ENCODE measurements at regions not wholly inside any gene's neighbourhood (a gene's known extent, or its start where the extent isn't known, plus 50 kb on each side); places are given as distances from the start of the nearest gene placed in this dataset.
"Not testable (repeated sequence)": the region's sequence is repeated elsewhere in the genome, so short reads cannot be mapped to it uniquely, and the experiment has no call there.

DNA sequence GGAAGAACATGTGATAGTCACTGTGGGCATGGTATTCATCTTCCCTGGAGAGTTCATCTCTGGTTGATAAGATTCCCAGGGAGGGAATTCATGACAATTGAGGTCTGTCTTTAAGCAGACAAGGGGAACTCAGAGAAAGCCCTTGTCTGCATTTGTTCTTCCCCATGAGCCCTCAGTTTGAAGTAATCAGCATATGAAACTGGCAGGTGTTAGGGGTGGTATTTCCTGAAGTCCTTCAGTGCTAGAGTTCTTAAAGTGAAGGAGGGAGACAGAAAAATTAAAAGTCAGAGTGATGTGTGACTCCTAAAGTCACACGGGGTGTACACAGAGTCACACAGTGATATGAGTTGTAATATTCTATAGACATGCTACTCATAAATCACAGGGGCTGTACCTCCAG is 60.6 kb upstream of the SYK start:
- no peak for DNase-seq (ENCODE audit: low read depth, low spot score)

GRCh38 chr9:90737742-90738141 is 63.9 kb upstream of the SYK start:
- DNase-seq (ENCODE audit: low read depth, low spot score) = no peak

DNA sequence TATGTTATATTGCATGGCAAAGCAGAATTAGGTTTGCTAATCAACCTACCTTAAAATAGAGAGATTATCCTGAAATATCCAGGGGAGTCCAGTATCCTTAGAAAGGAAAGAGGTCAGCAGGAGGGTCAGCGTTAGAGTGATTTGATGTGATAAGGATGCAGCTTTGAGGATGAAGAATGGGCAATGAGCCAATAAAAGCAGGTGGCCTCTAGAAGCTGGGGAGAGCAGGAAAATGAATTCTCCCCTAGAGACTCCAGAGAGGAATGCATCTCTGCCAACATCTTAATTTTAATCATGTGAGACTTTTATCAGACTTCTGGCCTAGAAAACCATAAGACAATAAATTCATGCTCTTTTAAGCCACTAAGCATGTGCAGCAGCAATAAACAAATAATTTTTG is 65.7 kb upstream of the SYK start:
- no peak for DNase-seq (ENCODE audit: low read depth, low spot score)

DNA sequence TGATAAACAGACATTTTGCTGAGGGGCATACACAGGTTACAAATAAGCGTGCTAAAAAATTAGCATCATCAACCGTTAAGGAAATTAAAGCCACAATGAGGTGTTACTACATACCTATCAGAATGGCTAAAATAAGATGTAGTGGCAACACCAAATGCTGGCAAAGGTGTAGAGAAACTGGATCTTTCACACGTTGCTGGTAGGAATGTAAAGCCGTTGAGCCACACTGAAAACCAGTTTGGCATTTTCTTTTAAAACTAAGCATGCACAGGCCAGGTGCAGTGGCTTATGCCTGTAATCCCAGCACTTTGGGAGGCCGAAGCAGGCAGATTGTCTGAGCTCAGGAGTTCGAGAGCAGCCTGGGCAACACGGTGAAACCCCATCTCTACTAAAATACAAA is 67.0 kb upstream of the SYK start:
- no peak for DNase-seq (ENCODE audit: low read depth, low spot score)

DNA sequence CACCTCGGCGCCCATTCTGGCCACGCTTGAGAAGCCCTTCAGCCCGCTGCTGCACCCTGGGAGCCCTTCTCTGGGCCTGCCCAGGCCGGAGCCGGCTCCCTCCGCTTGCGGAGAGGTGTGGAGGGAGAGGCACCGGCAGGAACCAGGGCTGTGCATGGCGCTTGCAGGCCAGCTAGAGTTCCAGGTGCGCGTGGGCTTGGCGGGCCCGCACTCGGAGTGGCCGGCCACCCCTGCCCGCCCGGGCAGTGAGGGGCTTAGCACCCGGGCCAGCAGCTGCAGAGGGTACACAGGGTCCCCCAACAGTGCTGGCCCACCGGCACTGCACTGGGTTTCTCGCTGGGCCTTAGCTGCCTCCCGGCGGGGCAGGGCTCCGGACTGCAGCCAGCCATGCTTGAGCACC is 72.3 kb upstream of the SYK start:
- DNase-seq (ENCODE audit: low read depth, low spot score) = no peak

DNA sequence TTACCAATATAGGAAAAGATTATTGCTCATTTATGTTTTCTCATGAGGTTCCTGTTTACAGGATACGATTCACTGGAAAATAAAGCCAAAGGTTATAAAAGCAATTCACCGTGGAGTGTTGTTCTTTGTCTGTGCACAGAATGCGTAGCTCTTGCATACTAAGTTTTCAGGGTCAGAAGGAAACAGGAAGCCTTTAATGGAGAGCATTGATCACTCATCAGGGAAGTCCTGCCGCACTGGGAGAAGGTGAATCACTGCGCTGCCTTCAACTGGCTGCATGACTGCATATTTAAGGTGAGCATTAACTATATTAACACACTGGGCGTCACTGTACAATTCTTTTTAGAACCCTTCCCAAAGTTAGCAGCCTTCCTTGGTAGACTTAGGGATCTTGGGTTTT is 74.1 kb upstream of the SYK start:
- DNase-seq (ENCODE audit: low read depth, low spot score) = no peak

DNA sequence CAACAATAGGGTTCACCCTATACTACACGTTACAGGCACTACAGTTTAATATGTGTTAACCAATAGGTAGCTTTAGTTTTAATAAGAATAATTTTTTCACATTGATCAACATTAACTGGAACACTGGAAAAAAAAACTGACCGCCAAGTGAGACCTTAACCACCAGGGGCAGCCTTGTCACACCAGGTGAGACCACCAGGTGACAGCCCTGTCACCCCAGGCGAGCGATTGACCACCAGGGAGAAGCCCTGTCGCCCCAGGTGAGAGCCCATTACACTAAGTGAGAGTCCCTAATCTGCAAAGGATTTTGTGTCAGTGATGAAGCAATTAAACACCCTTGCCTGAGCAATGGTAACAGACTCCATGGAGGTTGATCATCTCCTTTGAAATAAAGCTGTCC is 75.4 kb upstream of the SYK start:
- peak; percentile 40 for DNase-seq (ENCODE audit: low read depth, low spot score)

DNA sequence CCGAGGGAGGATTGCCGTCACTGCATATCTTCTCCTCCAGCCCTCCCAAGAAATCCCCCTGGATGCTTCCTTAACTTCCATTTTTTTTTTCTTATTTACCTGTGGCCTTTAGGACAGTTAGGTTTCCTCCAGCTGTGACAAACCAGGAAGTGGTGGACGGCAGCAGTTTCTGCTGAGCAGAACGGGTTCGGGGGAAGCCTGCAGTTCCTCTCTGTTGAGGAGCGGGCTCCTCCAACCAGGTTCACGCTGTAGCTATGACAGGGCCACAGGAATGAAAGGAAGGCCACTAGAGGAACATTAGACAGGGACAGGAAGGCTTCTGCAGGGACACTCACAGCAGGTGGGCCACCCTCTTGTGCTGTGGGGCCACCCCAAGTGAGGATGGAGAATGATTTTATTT is 76.7 kb upstream of the SYK start:
- DNase-seq (ENCODE audit: low read depth, low spot score) = no peak

GRCh38 chr9:90724112-90724511 is 77.5 kb upstream of the SYK start:
- DNase-seq (ENCODE audit: low read depth, low spot score) = no peak

GRCh38 chr9:90722071-90722470 is 79.4 kb upstream of the DIRAS2 start:
- DNase-seq (ENCODE audit: low read depth, low spot score) = no peak

DNA sequence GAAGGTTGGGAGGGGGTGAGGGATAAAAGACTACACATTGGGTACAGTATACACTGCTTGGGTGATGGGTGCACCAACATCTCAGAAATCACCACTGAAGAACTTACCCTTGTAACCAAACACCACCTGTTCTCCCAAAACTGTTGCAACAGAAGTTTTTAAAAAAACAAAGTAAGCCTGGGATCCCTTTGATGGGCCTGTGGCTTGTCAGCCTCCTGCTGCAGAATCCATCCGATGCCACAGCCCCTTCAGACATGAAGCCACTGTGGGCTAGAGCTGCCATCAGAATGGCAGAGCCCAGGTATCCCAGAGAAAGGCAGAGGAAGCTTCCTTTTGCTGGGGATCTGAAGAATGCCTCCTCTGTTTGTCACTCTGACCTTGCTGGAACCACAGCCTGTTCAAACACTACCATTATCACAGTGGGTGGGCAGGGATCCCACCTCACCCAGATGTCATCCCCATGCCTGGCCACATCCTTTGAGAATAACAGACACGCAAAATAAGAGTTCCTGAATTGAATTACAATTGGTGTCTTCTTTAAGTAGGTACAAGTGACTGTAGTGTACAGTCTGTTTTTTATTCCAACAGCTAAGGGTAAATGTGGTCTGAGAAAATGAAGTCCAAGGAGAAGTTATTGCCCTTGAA is 78.1 kb upstream of the DIRAS2 start:
- DNase-seq (ENCODE audit: low read depth, low spot score) = no peak

GRCh38 chr9:90706230-90706629 is 63.6 kb upstream of the DIRAS2 start:
- no peak for DNase-seq (ENCODE audit: low read depth, low spot score)

DNA sequence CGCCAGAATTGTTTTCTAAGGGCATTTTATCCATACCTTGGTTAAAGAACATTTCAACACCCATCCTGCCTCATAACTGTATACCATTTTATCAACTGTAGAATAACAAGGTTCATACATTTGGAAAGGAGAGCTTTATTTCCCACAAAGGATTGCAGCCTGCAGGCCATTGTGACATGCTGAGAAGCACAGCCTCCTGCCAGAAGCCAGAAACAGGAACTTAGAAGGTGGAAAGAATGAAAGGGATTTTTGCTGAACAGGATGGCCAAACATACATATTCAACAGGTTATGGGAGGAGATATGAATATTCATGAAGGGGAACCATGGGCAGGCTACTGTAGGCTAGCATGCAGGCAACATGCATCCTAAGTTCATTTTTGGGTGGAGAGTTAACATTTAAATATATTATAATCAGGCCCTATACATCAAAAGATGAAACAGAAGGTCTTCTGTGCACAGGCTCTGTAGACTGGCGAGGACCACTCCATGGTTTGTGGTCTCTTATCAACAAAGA is 59.9 kb upstream of the DIRAS2 start:
- DNase-seq (ENCODE audit: low read depth, low spot score) = no peak

- DNase-seq (ENCODE audit: low read depth, low spot score) = no peak
Measured at GRCh38 chr9:90698871-90699440, 56.3 kb upstream of the DIRAS2 start.

GRCh38 chr9:90697808-90698207 is 55.2 kb upstream of the DIRAS2 start:
- DNase-seq (ENCODE audit: low read depth, low spot score) = no peak

- not testable (repeated sequence) for DNase-seq (ENCODE audit: low read depth, low spot score)
Measured at GRCh38 chr9:90694187-90694586, 51.6 kb upstream of the DIRAS2 start.
